ENCODE measurements at regions not wholly inside any gene's neighbourhood (a gene's known extent, or its start where the extent isn't known, plus 50 kb on each side); places are given as distances from the start of the nearest gene placed in this dataset.
"Not testable (repeated sequence)": the region's sequence is repeated elsewhere in the genome, so short reads cannot be mapped to it uniquely, and the experiment has no call there.

DNA sequence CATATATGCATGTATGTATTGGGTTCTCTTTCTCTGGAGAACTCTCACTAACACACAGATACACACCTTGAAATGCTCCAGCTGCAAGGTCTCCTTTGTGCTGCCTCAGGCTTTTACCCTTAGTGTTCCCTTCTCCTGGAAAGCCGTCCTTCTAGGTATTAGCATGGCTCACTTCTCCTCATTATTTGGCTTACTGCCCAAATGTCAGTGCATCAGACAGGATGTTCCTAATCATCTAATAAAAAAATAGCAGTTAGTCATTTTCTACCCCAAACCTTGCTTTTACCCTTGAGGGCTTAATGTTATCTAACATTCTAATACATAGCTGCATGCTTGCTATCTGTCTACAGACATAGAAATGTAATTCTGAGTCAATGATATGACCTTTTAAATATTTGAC is 109.0 kb upstream of the SLC16A7 start:
- no peak overlapping the region for H3K4me3 ChIP-seq (ENCODE audit: low read depth, low read length)
- H3K27me3 ChIP-seq = no peaks in the 10 kb centered on the region
- no peak for DNase-seq
- no peaks in the 10 kb centered on the region for H3K9me3 ChIP-seq
- no peaks in the 10 kb centered on the region for H3K4me1 ChIP-seq
- no peaks in the 10 kb centered on the region for H3K36me3 ChIP-seq
- TF ChIP-seq, protein P1, sequence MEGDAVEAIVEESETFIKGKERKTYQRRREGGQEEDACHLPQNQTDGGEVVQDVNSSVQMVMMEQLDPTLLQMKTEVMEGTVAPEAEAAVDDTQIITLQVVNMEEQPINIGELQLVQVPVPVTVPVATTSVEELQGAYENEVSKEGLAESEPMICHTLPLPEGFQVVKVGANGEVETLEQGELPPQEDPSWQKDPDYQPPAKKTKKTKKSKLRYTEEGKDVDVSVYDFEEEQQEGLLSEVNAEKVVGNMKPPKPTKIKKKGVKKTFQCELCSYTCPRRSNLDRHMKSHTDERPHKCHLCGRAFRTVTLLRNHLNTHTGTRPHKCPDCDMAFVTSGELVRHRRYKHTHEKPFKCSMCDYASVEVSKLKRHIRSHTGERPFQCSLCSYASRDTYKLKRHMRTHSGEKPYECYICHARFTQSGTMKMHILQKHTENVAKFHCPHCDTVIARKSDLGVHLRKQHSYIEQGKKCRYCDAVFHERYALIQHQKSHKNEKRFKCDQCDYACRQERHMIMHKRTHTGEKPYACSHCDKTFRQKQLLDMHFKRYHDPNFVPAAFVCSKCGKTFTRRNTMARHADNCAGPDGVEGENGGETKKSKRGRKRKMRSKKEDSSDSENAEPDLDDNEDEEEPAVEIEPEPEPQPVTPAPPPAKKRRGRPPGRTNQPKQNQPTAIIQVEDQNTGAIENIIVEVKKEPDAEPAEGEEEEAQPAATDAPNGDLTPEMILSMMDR (IDR thresholded peaks at IDR 0.05; ENCODE audit: low read depth, low read length) = no peak

DNA sequence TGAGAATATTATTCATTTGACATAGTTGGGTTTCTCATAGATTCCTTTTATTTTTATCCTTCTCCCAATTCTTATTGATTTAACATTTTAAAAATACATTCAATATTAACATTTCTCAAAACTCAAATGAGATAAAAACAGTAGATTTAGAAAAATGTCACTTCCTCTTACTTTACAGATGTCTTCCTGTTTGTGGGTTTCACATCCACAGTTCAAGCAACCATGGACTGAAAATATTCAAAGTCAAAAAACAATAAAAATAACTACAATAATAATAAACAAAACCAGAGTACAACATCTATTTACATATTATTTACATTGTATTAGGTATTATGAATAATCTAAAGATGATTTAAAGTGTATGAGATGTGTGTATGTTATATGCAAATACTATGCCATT is 111.3 kb upstream of the SLC16A7 start:
- TF ChIP-seq, protein P1 (IDR thresholded peaks at IDR 0.05; ENCODE audit: low read depth, low read length) = no peak
- no peak for DNase-seq
- Histone ChIP-seq H3K9me3 (no peaks in the 10 kb centered on the region), H3K27me3 (no peaks in the 10 kb centered on the region), H3K4me3 (ENCODE audit: low read depth, low read length) (no peak overlapping the region), H3K4me1 (no peaks in the 10 kb centered on the region), H3K36me3 (no peaks in the 10 kb centered on the region)

DNA sequence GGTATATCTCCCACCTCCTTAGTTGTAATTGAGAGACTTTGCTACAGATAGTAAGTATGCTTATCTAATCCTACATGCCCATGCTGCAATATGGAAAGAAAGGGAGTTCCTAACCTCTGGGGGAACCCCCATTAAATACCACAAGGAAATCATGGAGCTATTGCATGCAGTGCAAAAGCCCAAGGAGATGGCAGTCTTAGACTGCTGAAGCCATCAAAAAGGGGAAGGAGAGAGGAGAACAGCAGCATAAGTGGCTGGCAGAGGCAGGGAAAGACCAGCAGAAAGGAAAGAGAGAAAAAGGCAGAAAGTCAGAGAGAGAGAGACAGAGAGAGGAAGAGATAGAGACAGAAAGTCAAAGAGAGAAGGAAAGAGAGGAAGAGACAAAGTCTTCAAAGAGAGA is 121.6 kb upstream of the SLC16A7 start:
- not testable (repeated sequence) for H3K4me3 ChIP-seq (ENCODE audit: low read depth, low read length); H3K36me3 ChIP-seq; H3K27me3 ChIP-seq; DNase-seq; H3K9me3 ChIP-seq; H3K4me1 ChIP-seq

DNA sequence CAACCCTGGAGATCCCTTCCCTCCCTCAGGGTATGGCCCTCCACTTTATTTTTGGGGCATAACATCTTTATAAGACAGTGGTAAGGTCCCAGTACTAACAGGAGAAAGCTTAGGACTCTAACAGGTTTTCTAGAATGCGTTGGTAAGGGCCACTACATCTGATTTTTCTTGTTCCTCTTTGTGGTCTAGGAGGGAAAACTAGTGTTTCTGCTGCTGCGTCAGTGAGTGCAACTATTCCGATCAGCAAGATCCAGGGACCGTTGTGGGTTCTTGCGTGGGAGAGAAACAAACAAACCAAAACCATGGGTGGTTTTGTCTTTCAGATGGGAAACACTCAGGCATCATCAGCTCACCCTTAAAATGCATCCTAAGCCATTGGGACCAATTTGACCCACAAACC is 123.6 kb upstream of the SLC16A7 start:
- no peaks in the 10 kb centered on the region for H3K36me3 ChIP-seq
- TF ChIP-seq, protein P1 (IDR thresholded peaks at IDR 0.05; ENCODE audit: low read depth, low read length) = no peak
- no peak overlapping the region for H3K4me3 ChIP-seq (ENCODE audit: low read depth, low read length)
- no peaks in the 10 kb centered on the region for H3K27me3 ChIP-seq
- DNase-seq = no peak
- H3K4me1 ChIP-seq = no peaks in the 10 kb centered on the region
- no peaks in the 10 kb centered on the region for H3K9me3 ChIP-seq

DNA sequence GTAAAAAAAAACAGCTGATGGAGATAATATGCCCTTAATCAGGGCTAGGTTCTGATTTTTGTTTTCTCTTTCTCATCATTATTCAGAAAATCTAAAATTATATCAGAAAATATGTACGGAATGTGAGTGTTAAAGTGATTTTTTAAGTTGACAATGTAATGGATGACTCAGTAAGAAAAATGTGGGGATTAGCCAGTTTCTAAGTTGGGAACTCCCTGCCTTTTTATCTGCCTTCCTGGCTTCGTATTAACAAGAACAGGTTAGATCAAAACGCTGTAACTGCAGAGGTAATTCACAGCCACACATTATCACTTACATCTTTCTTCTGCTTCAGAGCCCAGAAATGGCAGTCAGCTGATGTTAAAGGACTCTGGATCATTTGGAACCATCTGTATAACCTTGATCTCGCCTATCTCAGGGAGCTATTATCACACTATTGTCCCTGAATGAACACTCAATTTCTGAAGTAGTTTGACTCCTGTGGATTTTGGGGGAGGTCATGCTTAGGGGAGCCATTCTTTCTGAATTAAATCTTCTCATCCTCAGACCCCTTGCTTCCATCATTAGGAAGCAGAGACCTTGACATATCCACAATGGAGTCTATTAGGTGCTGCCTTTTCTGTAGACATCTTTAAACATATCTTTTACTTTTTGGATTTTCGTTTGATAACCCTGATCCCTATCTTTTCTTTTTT is 135.7 kb upstream of the SLC16A7 start:
- TF ChIP-seq, protein P1 (IDR thresholded peaks at IDR 0.05; ENCODE audit: low read depth, low read length) = no peak
- DNase-seq = no peak
- Histone ChIP-seq H3K36me3 (no peaks in the 10 kb centered on the region), H3K9me3 (no peaks in the 10 kb centered on the region), H3K4me1 (0 out of 2 replicates have a peak, but pooled peaks cover 3% of the 10 kb centered on the region), H3K27me3 (no peaks in the 10 kb centered on the region), H3K4me3 (ENCODE audit: low read depth, low read length) (no peak overlapping the region)

DNA sequence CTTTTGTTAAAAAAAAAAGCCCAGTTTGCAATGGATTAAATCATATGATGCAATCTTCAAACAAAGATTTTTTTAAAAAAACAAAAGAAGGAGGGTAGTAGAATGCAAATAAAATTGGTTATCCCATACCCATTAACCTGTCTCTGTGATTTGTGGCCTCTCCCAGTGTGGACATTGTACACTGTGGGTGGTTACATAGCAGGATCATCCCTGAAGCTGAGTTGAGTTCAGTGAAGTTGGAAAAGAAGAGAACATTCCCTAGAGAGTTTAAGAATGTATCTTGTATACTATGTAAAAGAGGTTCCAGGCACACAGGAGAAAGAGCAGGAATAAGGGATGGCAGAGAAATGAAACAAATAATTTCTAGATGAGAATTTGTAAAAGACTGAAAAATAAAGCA is 142.4 kb upstream of the SLC16A7 start:
- Histone ChIP-seq H3K4me1 (peaks cover 14% of the 10 kb centered on the region), H3K27me3 (no peaks in the 10 kb centered on the region), H3K36me3 (no peaks in the 10 kb centered on the region), H3K9me3 (no peaks in the 10 kb centered on the region), H3K4me3 (ENCODE audit: low read depth, low read length) (no peak overlapping the region)
- no peak for DNase-seq
- TF ChIP-seq, protein P1 (IDR thresholded peaks at IDR 0.05; ENCODE audit: low read depth, low read length) = no peak

Data from BE2C (cell line).